NCI-H2196 (cell line): ENCODE measurements at regions not wholly inside any gene's neighbourhood (a gene's known extent, or its start where the extent isn't known, plus 50 kb on each side); places are given as distances from the start of the nearest gene placed in this dataset.

ENCODE experiments used
- DNase-seq: peaks from one replicate; lab custom pipeline; 2025; ENCODE audit not compliant: unreplicated experiment; lab: John Stamatoyannopoulos, UW

- no peak for DNase-seq
Observed at GRCh38 chr13:25044071-25044470, 51.9 kb upstream of the PABPC3 start.
